ENCODE measurements at regions not wholly inside any gene's neighbourhood (a gene's known extent, or its start where the extent isn't known, plus 50 kb on each side); places are given as distances from the start of the nearest gene placed in this dataset.

GRCh38 chr1:17966341-17966740, 141.3 kb upstream of the IGSF21 start:
- Mint-ChIP-seq H3K4me1 (no peaks in the 10 kb centered on the region), H3K4me3 (no peak overlapping the region), H3K27me3 (ENCODE audit: insufficient read depth) (peaks cover 25% of the 10 kb centered on the region), H3K36me3 (ENCODE audit: low read depth) (no peaks in the 10 kb centered on the region), H3K9me3 (no peaks in the 10 kb centered on the region), H3K27ac (no peak overlapping the region)
- DNase-seq, result no peak
- H3K9ac ChIP-seq (ENCODE audit: extremely low read depth, low read length, poor library complexity, severe bottlenecking), result no peak overlapping the region
- H3K9me3 ChIP-seq (ENCODE audit: control insufficient read depth, low read length), result no peaks in the 10 kb centered on the region
- H3K36me3 ChIP-seq (ENCODE audit: control insufficient read depth, insufficient read depth, low read length), result no peaks in the 10 kb centered on the region
- no peaks in the 10 kb centered on the region for H3K4me1 ChIP-seq (ENCODE audit: control insufficient read depth, insufficient read depth, low read length)
- no peak overlapping the region for H3K4me3 ChIP-seq (ENCODE audit: low read length)
- no peak overlapping the region for H3K27ac ChIP-seq (ENCODE audit: low read depth, low read length)
- WGBS, 2 experiments (ENCODE audit: insufficient coverage in 1 of 2, insufficient read length in 1 of 2), result 67 to 73% methylated on average over 5 to 7 of the region's 7 CpGs
- no peak for TF ChIP-seq CTCF (conservative IDR thresholded peaks at IDR 0.05)
- peaks cover 9% of the 10 kb centered on the region for H3K27me3 ChIP-seq (ENCODE audit: control insufficient read depth, insufficient read depth, low read length, poor library complexity, severe bottlenecking)

GRCh38 chr1:17967623-17968255, 139.9 kb upstream of the IGSF21 start:
- 82 to 88% methylated on average over 2 of the region's 2 CpGs for WGBS, 2 experiments (ENCODE audit: insufficient coverage in 1 of 2, insufficient read length in 1 of 2)
- no peaks in the 10 kb centered on the region for H3K9me3 Mint-ChIP-seq
- peaks cover 16% of the 10 kb centered on the region for H3K27me3 Mint-ChIP-seq (ENCODE audit: insufficient read depth)
- H3K27ac ChIP-seq (ENCODE audit: low read depth, low read length), result no peak overlapping the region
- no peak overlapping the region for H3K4me3 Mint-ChIP-seq
- peaks cover 9% of the 10 kb centered on the region for H3K27me3 ChIP-seq (ENCODE audit: control insufficient read depth, insufficient read depth, low read length, poor library complexity, severe bottlenecking)
- no peak overlapping the region for H3K4me3 ChIP-seq (ENCODE audit: low read length)
- DNase-seq, result no peak
- no peaks in the 10 kb centered on the region for H3K4me1 ChIP-seq (ENCODE audit: control insufficient read depth, insufficient read depth, low read length)
- no peaks in the 10 kb centered on the region for H3K36me3 Mint-ChIP-seq (ENCODE audit: low read depth)
- no peak for TF ChIP-seq CTCF (conservative IDR thresholded peaks at IDR 0.05)
- no peaks in the 10 kb centered on the region for H3K36me3 ChIP-seq (ENCODE audit: control insufficient read depth, insufficient read depth, low read length)
- no peak overlapping the region for H3K27ac Mint-ChIP-seq
- H3K9me3 ChIP-seq (ENCODE audit: control insufficient read depth, low read length), result no peaks in the 10 kb centered on the region
- H3K4me1 Mint-ChIP-seq, result no peaks in the 10 kb centered on the region
- no peak overlapping the region for H3K9ac ChIP-seq (ENCODE audit: extremely low read depth, low read length, poor library complexity, severe bottlenecking)

GRCh38 chr1:17970757-17971156, 136.8 kb upstream of the IGSF21 start:
- no peaks in the 10 kb centered on the region for H3K36me3 Mint-ChIP-seq (ENCODE audit: low read depth)
- no peak overlapping the region for H3K27ac Mint-ChIP-seq
- H3K27me3 ChIP-seq (ENCODE audit: control insufficient read depth, insufficient read depth, low read length, poor library complexity, severe bottlenecking), result peaks cover 17% of the 10 kb centered on the region
- no peak for DNase-seq
- H3K4me3 Mint-ChIP-seq, result no peak overlapping the region
- H3K4me3 ChIP-seq (ENCODE audit: low read length), result no peak overlapping the region
- no peak overlapping the region for H3K9ac ChIP-seq (ENCODE audit: extremely low read depth, low read length, poor library complexity, severe bottlenecking)
- no peak for TF ChIP-seq CTCF (conservative IDR thresholded peaks at IDR 0.05)
- H3K36me3 ChIP-seq (ENCODE audit: control insufficient read depth, insufficient read depth, low read length), result no peaks in the 10 kb centered on the region
- 93 to 96% methylated on average over 5 of the region's 5 CpGs for whole genome bisulfite sequencing, 2 experiments (ENCODE audit: insufficient coverage in 1 of 2, insufficient read length in 1 of 2)
- H3K27ac ChIP-seq (ENCODE audit: low read depth, low read length), result no peak overlapping the region
- peaks cover 4% of the 10 kb centered on the region for H3K4me1 Mint-ChIP-seq
- no peaks in the 10 kb centered on the region for H3K9me3 ChIP-seq (ENCODE audit: control insufficient read depth, low read length)
- no peaks in the 10 kb centered on the region for H3K9me3 Mint-ChIP-seq
- no peaks in the 10 kb centered on the region for H3K4me1 ChIP-seq (ENCODE audit: control insufficient read depth, insufficient read depth, low read length)
- peaks cover 20% of the 10 kb centered on the region for H3K27me3 Mint-ChIP-seq (ENCODE audit: insufficient read depth)

Measured in endodermal cell (in vitro differentiated cells).